ENCODE measurements at regions not wholly inside any gene's neighbourhood (a gene's known extent, or its start where the extent isn't known, plus 50 kb on each side); places are given as distances from the start of the nearest gene placed in this dataset.
"Not testable (repeated sequence)": the region's sequence is repeated elsewhere in the genome, so short reads cannot be mapped to it uniquely, and the experiment has no call there.

- DNase-seq: no peak
These were observed 309.4 kb downstream of the CBLN1 start for GRCh38 chr16:48972236-48972635.

GRCh38 chr16:48971571-48972077, 310.0 kb downstream of the CBLN1 start:
- no peak for DNase-seq

- DNase-seq: no peak
These were observed 311.4 kb downstream of the CBLN1 start for GRCh38 chr16:48970216-48970615.

GRCh38 chr16:48969611-48970010, 312.0 kb downstream of the CBLN1 start:
- no peak for DNase-seq

GRCh38 chr16:48965386-48965785, 316.3 kb downstream of the CBLN1 start:
- no peak for DNase-seq

- DNase-seq: no peak
These were observed 317.6 kb downstream of the CBLN1 start for GRCh38 chr16:48963901-48964615.

GRCh38 chr16:48963306-48963705, 318.3 kb downstream of the CBLN1 start:
- no peak for DNase-seq

- no peak for DNase-seq
These were observed 320.1 kb downstream of the CBLN1 start for GRCh38 chr16:48961546-48961945.

- DNase-seq: no peak
These were observed 320.8 kb downstream of the CBLN1 start for GRCh38 chr16:48960830-48961229.

- no peak for DNase-seq
These were observed 321.9 kb downstream of the CBLN1 start for GRCh38 chr16:48959747-48960146.

GRCh38 chr16:48959204-48959603, 322.4 kb downstream of the CBLN1 start:
- DNase-seq: no peak

- no peak for DNase-seq
These were observed 323.0 kb downstream of the CBLN1 start for GRCh38 chr16:48958681-48959080.

- DNase-seq: no peak
These were observed 325.0 kb downstream of the CBLN1 start for GRCh38 chr16:48956620-48957019.

- DNase-seq: no peak
These were observed 325.8 kb downstream of the CBLN1 start for GRCh38 chr16:48955837-48956236.

- not testable (repeated sequence) for DNase-seq
These were observed 330.0 kb downstream of the CBLN1 start for GRCh38 chr16:48951621-48952125.

GRCh38 chr16:48950184-48950583, 331.5 kb downstream of the CBLN1 start:
- no peak for DNase-seq

GRCh38 chr16:48949636-48950035, 332.0 kb downstream of the CBLN1 start:
- DNase-seq: no peak

- no peak for DNase-seq
These were observed 332.7 kb downstream of the CBLN1 start for GRCh38 chr16:48948911-48949310.

- no peak for DNase-seq
These were observed 334.3 kb downstream of the CBLN1 start for GRCh38 chr16:48947371-48947713.

GRCh38 chr16:48946686-48947370, 334.8 kb downstream of the CBLN1 start:
- no peak for DNase-seq

- DNase-seq: no peak
These were observed 333.0 kb upstream of the N4BP1 start for GRCh38 chr16:48942996-48943395.

- no peak for DNase-seq
These were observed 326.8 kb upstream of the N4BP1 start for GRCh38 chr16:48936811-48937210.

- no peak for DNase-seq
These were observed 322.4 kb upstream of the N4BP1 start for GRCh38 chr16:48932216-48932855.

All from hematopoietic multipotent progenitor cell treated with erythropoietin and hydrocortisone succinate and interleukin-3 and kit ligand, for 8 days (in vitro differentiated cells).